ENCODE measurements at regions not wholly inside any gene's neighbourhood (a gene's known extent, or its start where the extent isn't known, plus 50 kb on each side); places are given as distances from the start of the nearest gene placed in this dataset.

DNA sequence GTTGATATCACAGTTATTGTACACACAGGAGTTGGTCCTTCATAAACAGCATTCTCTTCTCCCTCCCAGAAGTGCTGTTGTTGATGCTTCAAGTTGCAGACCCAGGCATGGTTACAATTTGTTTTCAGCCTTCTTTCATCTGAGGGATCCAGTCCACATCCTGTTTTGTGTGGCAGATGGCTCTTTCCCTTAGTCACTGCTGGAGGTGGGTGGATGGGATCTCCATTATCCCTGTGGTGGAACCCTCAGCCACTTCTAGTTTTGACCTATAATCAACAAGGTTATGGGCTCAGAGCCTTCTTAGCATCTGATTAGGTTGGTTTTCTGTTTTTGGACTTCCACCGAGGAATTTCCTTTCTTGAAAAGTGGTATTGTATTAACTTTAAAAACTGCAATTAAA lies 214.2 kb downstream of the SH2D4B start:
- intact Hi-C loops (cut with micrococcal nuclease): no loop called here
- Histone ChIP-seq H2AFZ (ENCODE audit: insufficient read depth, low read depth, low read length, poor library complexity, severe bottlenecking) (no peak overlapping the region), H4K20me1 (ENCODE audit: insufficient read depth, low read length) (no peaks in the 10 kb centered on the region), H3K36me3 (replicated peaks in 1 of 2; ENCODE audit: control insufficient read depth in 1 of 2, insufficient read depth in 2 of 2, low read length in 2 of 2) (no peaks in the 10 kb centered on the region), H3K4me1 (ENCODE audit: control insufficient read depth in 1 of 2, insufficient read depth in 2 of 2, low read length in 2 of 2) (no peaks in the 10 kb centered on the region), H3K9me3 (replicated peaks in 1 of 2; ENCODE audit: control insufficient read depth in 1 of 2, insufficient read depth in 1 of 2, low read length in 2 of 2) (no peaks in the 10 kb centered on the region), H3K4me3 (replicated peaks in 1 of 3; ENCODE audit: low read depth in 2 of 3, low read length in 3 of 3) (no peak overlapping the region), H3K27me3 (ENCODE audit: control insufficient read depth in 2 of 2, insufficient read depth in 2 of 2, low read length in 2 of 2) (no peaks in the 10 kb centered on the region), H3K27ac (ENCODE audit: low read depth in 1 of 2, low read length in 2 of 2) (no peak overlapping the region), H3K9ac (ENCODE audit: insufficient read depth, low read length, poor library complexity, severe bottlenecking) (no peak overlapping the region), H3K79me2 (ENCODE audit: insufficient read depth, low read length) (no peaks in the 10 kb centered on the region), H3K4me2 (replicated peaks; ENCODE audit: extremely low read depth, low read length, poor library complexity, severe bottlenecking) (no peak overlapping the region)
- no peaks in the 10 kb centered on the region for H3K4me1 Mint-ChIP-seq
- DNase-seq: no peak
- H3K4me3 Mint-ChIP-seq: no peak overlapping the region
- TF ChIP-seq, protein P1, sequence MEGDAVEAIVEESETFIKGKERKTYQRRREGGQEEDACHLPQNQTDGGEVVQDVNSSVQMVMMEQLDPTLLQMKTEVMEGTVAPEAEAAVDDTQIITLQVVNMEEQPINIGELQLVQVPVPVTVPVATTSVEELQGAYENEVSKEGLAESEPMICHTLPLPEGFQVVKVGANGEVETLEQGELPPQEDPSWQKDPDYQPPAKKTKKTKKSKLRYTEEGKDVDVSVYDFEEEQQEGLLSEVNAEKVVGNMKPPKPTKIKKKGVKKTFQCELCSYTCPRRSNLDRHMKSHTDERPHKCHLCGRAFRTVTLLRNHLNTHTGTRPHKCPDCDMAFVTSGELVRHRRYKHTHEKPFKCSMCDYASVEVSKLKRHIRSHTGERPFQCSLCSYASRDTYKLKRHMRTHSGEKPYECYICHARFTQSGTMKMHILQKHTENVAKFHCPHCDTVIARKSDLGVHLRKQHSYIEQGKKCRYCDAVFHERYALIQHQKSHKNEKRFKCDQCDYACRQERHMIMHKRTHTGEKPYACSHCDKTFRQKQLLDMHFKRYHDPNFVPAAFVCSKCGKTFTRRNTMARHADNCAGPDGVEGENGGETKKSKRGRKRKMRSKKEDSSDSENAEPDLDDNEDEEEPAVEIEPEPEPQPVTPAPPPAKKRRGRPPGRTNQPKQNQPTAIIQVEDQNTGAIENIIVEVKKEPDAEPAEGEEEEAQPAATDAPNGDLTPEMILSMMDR (IDR thresholded peaks at IDR 0.05): no peak
- H3K27me3 Mint-ChIP-seq (ENCODE audit: low read depth in 3 of 3): peaks cover 0 to 2% (median 0%) of the 10 kb centered on the region in 3 donors
- WGBS (ENCODE audit: insufficient coverage): no CpG with 5 or more reads among the region's 1 CpG
- H3K27ac Mint-ChIP-seq: no peak overlapping the region
- H3K36me3 Mint-ChIP-seq: no peaks in the 10 kb centered on the region
- H3K9me3 Mint-ChIP-seq: peaks cover 0 to 5% (median 0%) of the 10 kb centered on the region in 7 donors

DNA sequence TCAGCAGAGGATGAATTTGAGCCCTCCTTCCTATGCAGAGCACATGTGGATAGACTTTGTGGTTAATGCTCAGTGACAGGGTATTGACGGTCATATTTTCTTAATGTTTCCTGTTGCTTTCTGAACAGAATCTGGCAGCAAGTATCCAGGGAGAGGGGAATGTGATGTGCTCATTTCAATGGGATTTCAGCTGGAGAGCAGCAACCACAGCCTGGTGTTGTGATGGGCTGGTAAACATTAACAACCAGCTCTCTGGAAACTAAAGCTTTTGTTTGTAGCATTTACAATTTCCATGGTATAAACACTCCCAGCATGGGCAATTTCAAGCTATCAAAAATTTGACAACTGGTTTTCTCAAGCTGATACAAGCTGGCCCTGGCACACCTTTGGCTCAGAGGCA lies 215.9 kb downstream of the SH2D4B start:
- H3K4me1 Mint-ChIP-seq: no peaks in the 10 kb centered on the region
- Histone ChIP-seq H3K27ac (ENCODE audit: low read depth in 1 of 2, low read length in 2 of 2) (no peak overlapping the region), H3K79me2 (ENCODE audit: insufficient read depth, low read length) (no peaks in the 10 kb centered on the region), H3K4me2 (replicated peaks; ENCODE audit: extremely low read depth, low read length, poor library complexity, severe bottlenecking) (no peak overlapping the region), H3K9ac (ENCODE audit: insufficient read depth, low read length, poor library complexity, severe bottlenecking) (no peak overlapping the region), H3K9me3 (replicated peaks in 1 of 2; ENCODE audit: control insufficient read depth in 1 of 2, insufficient read depth in 1 of 2, low read length in 2 of 2) (no peaks in the 10 kb centered on the region), H3K4me3 (replicated peaks in 1 of 3; ENCODE audit: low read depth in 2 of 3, low read length in 3 of 3) (no peak overlapping the region), H3K4me1 (ENCODE audit: control insufficient read depth in 1 of 2, insufficient read depth in 2 of 2, low read length in 2 of 2) (no peaks in the 10 kb centered on the region), H2AFZ (ENCODE audit: insufficient read depth, low read depth, low read length, poor library complexity, severe bottlenecking) (no peak overlapping the region), H3K27me3 (ENCODE audit: control insufficient read depth in 2 of 2, insufficient read depth in 2 of 2, low read length in 2 of 2) (no peaks in the 10 kb centered on the region), H3K36me3 (replicated peaks in 1 of 2; ENCODE audit: control insufficient read depth in 1 of 2, insufficient read depth in 2 of 2, low read length in 2 of 2) (no peaks in the 10 kb centered on the region), H4K20me1 (ENCODE audit: insufficient read depth, low read length) (no peaks in the 10 kb centered on the region)
- H3K9me3 Mint-ChIP-seq: peaks cover 0 to 5% (median 0%) of the 10 kb centered on the region in 7 donors
- H3K27me3 Mint-ChIP-seq (ENCODE audit: low read depth in 3 of 3): no peaks in the 10 kb centered on the region
- no peak overlapping the region for H3K4me3 Mint-ChIP-seq
- no peak overlapping the region for H3K27ac Mint-ChIP-seq
- WGBS (ENCODE audit: insufficient coverage): 33% methylated on average over 1 of the region's 1 CpG
- no peak for DNase-seq
- TF ChIP-seq, protein P1 (IDR thresholded peaks at IDR 0.05): no peak
- no peaks in the 10 kb centered on the region for H3K36me3 Mint-ChIP-seq
- intact Hi-C loops (cut with micrococcal nuclease): no loop called here
